Neural cell (in vitro differentiated cells): ENCODE measurements at regions not wholly inside any gene's neighbourhood (a gene's known extent, or its start where the extent isn't known, plus 50 kb on each side); places are given as distances from the start of the nearest gene placed in this dataset.

Experiments
- EP300 ChIP-seq: fragments of 450-650 bp; conservative IDR thresholded peaks from 2 replicates; pipeline ENCODE4 v1.6.1; 2014; ENCODE audit warnings: antibody characterized with exemption, mild to moderate bottlenecking, moderate library complexity; ENCODE audit not compliant: poor library complexity, severe bottlenecking
- EZH2 ChIP-seq: fragments of 200-600, 300-800 bp; shearing (Covaris generic), sonication (generic); IDR thresholded peaks from 2 replicates; pipeline ENCODE4 v1.6.1; 2014; ENCODE audit warnings: antibody characterized with exemption, low read length, borderline replicate concordance, mild to moderate bottlenecking; ENCODE audit not compliant: insufficient read depth, poor library complexity, severe bottlenecking
- POLR2AphosphoS5 ChIP-seq: IDR thresholded peaks from 2 replicates; pipeline ENCODE4 v1.6.1; 2012
- RAD21 ChIP-seq: fragments of 450-650 bp; conservative IDR thresholded peaks from 2 replicates; pipeline ENCODE4 v1.6.1; 2014; ENCODE audit warnings: antibody characterized with exemption, mild to moderate bottlenecking, moderate library complexity
- SMC3 ChIP-seq: fragments of 450-650 bp; conservative IDR thresholded peaks from 2 replicates; pipeline ENCODE4 v1.6.1; 2014; ENCODE audit warnings: antibody characterized with exemption, mild to moderate bottlenecking, moderate library complexity; ENCODE audit not compliant: poor library complexity
- TAF1 ChIP-seq: IDR thresholded peaks from 2 replicates; pipeline ENCODE4 v1.6.1; 2012; ENCODE audit warnings: low read depth
- TF ChIP-seq, protein P1 (sequence below): fragments of 450-650 bp; IDR thresholded peaks from 2 replicates; pipeline ENCODE4 v1.5.1; 2014; ENCODE audit warnings: antibody characterized with exemption, mild to moderate bottlenecking, moderate library complexity; ENCODE audit not compliant: poor library complexity, severe bottlenecking

DNA sequence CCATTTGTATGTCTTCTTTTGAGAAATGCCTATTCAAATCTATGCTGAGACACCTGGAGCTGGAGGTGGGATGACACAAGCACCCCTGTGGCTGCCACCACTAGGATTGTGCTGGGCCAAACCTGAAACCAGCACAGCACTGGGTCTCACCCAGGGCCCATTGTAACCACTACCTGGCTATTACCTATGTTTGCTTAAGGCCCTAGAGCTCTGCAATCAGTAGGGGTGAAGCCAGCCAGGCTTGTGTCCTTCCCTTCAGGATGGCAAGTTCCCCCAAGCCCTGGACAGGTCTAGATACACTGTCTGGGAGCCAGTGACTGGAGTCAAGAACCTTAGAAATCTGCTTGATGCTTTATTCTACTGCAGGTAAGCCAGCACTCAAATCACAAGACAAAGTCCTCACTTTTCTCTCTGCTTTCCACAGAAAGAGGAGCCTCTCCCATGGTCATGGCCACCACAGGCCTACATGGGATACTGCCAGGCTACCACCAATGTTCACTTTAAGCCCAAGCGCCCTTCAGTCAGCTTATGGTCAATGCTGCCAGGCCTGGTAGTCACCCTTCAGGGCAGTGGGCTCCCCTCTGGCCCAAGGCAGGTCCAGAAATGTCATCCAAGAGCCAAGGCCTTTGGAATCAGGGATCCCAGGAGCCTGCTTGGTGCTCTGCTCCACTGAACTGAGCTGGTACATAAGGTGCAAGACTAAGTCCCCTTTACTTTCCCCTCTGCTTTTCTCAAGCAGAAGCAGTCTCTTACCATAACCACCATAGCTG lies 105.3 kb downstream of the BMS1 start:
- TF ChIP-seq, protein P1, sequence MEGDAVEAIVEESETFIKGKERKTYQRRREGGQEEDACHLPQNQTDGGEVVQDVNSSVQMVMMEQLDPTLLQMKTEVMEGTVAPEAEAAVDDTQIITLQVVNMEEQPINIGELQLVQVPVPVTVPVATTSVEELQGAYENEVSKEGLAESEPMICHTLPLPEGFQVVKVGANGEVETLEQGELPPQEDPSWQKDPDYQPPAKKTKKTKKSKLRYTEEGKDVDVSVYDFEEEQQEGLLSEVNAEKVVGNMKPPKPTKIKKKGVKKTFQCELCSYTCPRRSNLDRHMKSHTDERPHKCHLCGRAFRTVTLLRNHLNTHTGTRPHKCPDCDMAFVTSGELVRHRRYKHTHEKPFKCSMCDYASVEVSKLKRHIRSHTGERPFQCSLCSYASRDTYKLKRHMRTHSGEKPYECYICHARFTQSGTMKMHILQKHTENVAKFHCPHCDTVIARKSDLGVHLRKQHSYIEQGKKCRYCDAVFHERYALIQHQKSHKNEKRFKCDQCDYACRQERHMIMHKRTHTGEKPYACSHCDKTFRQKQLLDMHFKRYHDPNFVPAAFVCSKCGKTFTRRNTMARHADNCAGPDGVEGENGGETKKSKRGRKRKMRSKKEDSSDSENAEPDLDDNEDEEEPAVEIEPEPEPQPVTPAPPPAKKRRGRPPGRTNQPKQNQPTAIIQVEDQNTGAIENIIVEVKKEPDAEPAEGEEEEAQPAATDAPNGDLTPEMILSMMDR = no peak
- TF ChIP-seq RAD21 (no peak), EZH2 (no peak), POLR2AphosphoS5 (no peak), SMC3 (no peak), TAF1 (no peak), EP300 (no peak)
